Chondrocyte (in vitro differentiated cells): ENCODE measurements at regions not wholly inside any gene's neighbourhood (a gene's known extent, or its start where the extent isn't known, plus 50 kb on each side); places are given as distances from the start of the nearest gene placed in this dataset.
A peak's percentile ranks its signal among the peaks of the same experiment; 100 is the strongest.

Experiments used
- DNase-seq: peaks from one replicate; pipeline ENCODE4 v3.0.0; 2021; ENCODE audit warnings: mixed read lengths, low spot score
- H3K27ac Mint-ChIP-seq: one replicate; pipeline ENCODE4 v1.8.0; 2021; ENCODE audit warnings: mild to moderate bottlenecking, moderate library complexity, mixed read lengths; ENCODE audit not compliant: unreplicated experiment
- H3K27me3 Mint-ChIP-seq: 2 replicates; pipeline ENCODE4 v1.8.0; 2021; ENCODE audit warnings: low read depth, mixed read lengths
- H3K36me3 Mint-ChIP-seq: 2 replicates; pipeline ENCODE4 v1.8.0; 2021; ENCODE audit warnings: low read depth, mixed read lengths
- H3K4me1 Mint-ChIP-seq: 2 replicates; pipeline ENCODE4 v1.8.0; 2021; ENCODE audit warnings: low read depth, mild to moderate bottlenecking, mixed read lengths
- H3K4me3 Mint-ChIP-seq: one replicate; pipeline ENCODE4 v1.8.0; 2021; ENCODE audit warnings: mild to moderate bottlenecking, moderate library complexity, mixed read lengths; ENCODE audit not compliant: unreplicated experiment
- H3K9me3 Mint-ChIP-seq: 2 replicates; pipeline ENCODE4 v1.8.0; 2021; ENCODE audit warnings: low read depth, mixed read lengths
- TF ChIP-seq, protein P1 (sequence below): fragments of 200-600 bp; sonication (generic); IDR thresholded peaks from 2 replicates; pipeline ENCODE4 v1.5.0; 2021; ENCODE audit warnings: antibody characterized with exemption, mild to moderate bottlenecking, moderate library complexity

DNA sequence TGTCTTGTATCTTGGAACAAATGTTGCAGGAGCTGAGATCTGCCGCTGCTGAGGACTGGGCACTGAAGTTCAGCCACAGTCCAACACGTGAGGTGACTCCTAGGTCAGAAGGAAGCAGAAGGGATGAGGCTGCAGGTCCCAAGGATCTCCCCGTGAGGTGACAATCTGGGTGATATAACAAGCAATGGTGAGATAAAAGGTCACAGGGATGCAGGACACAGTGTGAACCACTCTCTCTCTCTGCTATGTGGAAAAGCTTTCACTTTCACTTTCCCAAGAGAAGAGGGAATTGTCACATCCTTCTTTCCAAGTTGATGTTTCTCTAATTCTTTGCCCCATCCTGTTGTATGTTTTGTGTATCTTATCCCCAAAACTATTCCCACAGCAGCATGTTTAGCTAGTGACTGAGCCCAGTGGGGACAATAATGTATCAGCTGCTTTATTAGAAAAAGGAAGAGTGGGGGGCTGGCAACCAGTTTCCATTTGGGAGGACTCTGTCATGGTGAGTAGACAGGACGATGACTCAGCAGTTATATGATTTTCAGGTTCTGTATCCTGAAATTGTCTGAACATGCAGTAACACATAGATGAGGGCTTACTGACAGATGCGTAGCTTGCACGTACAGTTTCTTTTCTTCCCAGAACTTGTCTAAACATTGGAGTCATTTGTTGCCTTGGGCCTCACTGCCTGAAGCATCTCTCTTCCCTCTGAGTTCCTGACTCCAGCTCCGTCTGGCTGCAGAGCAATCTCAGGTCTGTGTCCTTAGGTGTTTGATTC lies 1415.8 kb upstream of the TENM3 start:
- no peak overlapping the region for H3K4me3 Mint-ChIP-seq
- no peaks in the 10 kb centered on the region for H3K27me3 Mint-ChIP-seq

GRCh38 chr4:180828455-180829018 lies 1414.7 kb upstream of the TENM3 start:
- no peak overlapping the region for H3K27ac Mint-ChIP-seq
- H3K9me3 Mint-ChIP-seq = peaks cover 4% of the 10 kb centered on the region
- TF ChIP-seq, protein P1, sequence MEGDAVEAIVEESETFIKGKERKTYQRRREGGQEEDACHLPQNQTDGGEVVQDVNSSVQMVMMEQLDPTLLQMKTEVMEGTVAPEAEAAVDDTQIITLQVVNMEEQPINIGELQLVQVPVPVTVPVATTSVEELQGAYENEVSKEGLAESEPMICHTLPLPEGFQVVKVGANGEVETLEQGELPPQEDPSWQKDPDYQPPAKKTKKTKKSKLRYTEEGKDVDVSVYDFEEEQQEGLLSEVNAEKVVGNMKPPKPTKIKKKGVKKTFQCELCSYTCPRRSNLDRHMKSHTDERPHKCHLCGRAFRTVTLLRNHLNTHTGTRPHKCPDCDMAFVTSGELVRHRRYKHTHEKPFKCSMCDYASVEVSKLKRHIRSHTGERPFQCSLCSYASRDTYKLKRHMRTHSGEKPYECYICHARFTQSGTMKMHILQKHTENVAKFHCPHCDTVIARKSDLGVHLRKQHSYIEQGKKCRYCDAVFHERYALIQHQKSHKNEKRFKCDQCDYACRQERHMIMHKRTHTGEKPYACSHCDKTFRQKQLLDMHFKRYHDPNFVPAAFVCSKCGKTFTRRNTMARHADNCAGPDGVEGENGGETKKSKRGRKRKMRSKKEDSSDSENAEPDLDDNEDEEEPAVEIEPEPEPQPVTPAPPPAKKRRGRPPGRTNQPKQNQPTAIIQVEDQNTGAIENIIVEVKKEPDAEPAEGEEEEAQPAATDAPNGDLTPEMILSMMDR = peak; percentile 95
- peaks cover 10% of the 10 kb centered on the region for H3K4me1 Mint-ChIP-seq
- H3K27me3 Mint-ChIP-seq = no peaks in the 10 kb centered on the region
- H3K36me3 Mint-ChIP-seq = no peaks in the 10 kb centered on the region
- no peak for DNase-seq
- H3K4me3 Mint-ChIP-seq = no peak overlapping the region

More for the DNA sequence above, 1415.8 kb upstream of the TENM3 start:
- Mint-ChIP-seq H3K9me3 (peaks cover 4% of the 10 kb centered on the region), H3K4me1 (peaks cover 10% of the 10 kb centered on the region), H3K27ac (peak overlapping the region; percentile 46), H3K36me3 (no peaks in the 10 kb centered on the region)
- DNase-seq = no peak
- TF ChIP-seq, protein P1 = no peak

GRCh38 chr4:180832073-180832472 lies 1411.1 kb upstream of the TENM3 start:
- no peak overlapping the region for H3K4me3 Mint-ChIP-seq
- no peak overlapping the region for H3K27ac Mint-ChIP-seq
- TF ChIP-seq, protein P1 = peak; percentile 31
- no peaks in the 10 kb centered on the region for H3K27me3 Mint-ChIP-seq
- no peaks in the 10 kb centered on the region for H3K9me3 Mint-ChIP-seq
- DNase-seq = no peak
- H3K36me3 Mint-ChIP-seq = no peaks in the 10 kb centered on the region
- H3K4me1 Mint-ChIP-seq = peaks cover 14% of the 10 kb centered on the region

DNA sequence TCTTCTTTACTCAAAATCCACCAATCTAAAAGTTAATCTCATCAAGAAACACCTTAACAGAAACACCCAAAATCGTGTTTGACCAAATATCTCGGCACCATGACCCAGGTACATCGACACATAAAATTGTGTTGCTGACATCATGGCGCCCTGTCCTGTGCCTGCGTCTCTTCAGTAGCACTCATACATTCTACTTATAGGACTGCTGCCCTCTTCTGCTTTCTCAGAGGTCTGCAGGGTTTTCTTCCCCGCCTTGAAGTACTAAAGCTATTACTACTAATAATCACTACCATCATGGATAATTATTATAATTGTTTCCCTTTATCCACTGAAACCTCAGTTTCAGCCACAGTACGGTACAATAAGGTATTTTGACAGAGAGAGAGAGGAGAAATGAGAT lies 1403.1 kb upstream of the TENM3 start:
- no peaks in the 10 kb centered on the region for H3K36me3 Mint-ChIP-seq
- H3K9me3 Mint-ChIP-seq = no peaks in the 10 kb centered on the region
- H3K27ac Mint-ChIP-seq = no peak overlapping the region
- no peak for DNase-seq
- peaks cover 6% of the 10 kb centered on the region for H3K4me1 Mint-ChIP-seq
- TF ChIP-seq, protein P1 = peak; percentile 41
- H3K27me3 Mint-ChIP-seq = no peaks in the 10 kb centered on the region
- H3K4me3 Mint-ChIP-seq = no peak overlapping the region

- H3K4me1 Mint-ChIP-seq = no peaks in the 10 kb centered on the region
- TF ChIP-seq, protein P1 = no peak
- no peak overlapping the region for H3K4me3 Mint-ChIP-seq
- no peak for DNase-seq
- H3K27ac Mint-ChIP-seq = no peak overlapping the region
- no peaks in the 10 kb centered on the region for H3K9me3 Mint-ChIP-seq
- H3K36me3 Mint-ChIP-seq = no peaks in the 10 kb centered on the region
- H3K27me3 Mint-ChIP-seq = no peaks in the 10 kb centered on the region
These were observed 1392.8 kb upstream of the TENM3 start for GRCh38 chr4:180850318-180850940.
